Left lung (tissue), 4 donors: ENCODE measurements at regions not wholly inside any gene's neighbourhood (a gene's known extent, or its start where the extent isn't known, plus 50 kb on each side); places are given as distances from the start of the nearest gene placed in this dataset.

Source experiments
- ATAC-seq: fragments of 200-7000 bp; cut with Tn5 transposase; one replicate; pipeline ENCODE4 v1.9.1; 2020; ENCODE audit warnings: moderate library complexity
- DNase-seq, 4 donors: peaks; one replicate each; pipeline ENCODE4 v3.0.0-alpha.2; 2013 to 2020
- H3K27ac ChIP-seq, 2 donors: fragments of 200-600 bp; sonication (generic) in 1 of 2; one replicate each; pipeline versions ENCODE4 v1.5.0 to v1.8.0; 2020 to 2021
- H3K27me3 ChIP-seq, 2 donors: fragments of 200-600 bp; sonication (generic) in 1 of 2; one replicate each; pipeline versions ENCODE4 v1.5.0 to v1.8.0; 2020 to 2021
- H3K36me3 ChIP-seq, 2 donors: fragments of 200-600 bp; sonication (generic) in 1 of 2; one replicate each; pipeline versions ENCODE4 v1.5.0 to v1.8.0; 2020 to 2021
- H3K4me1 ChIP-seq, 2 donors: fragments of 200-600 bp; one replicate each; pipeline ENCODE4 v1.8.0; 2021
- H3K4me3 ChIP-seq, 2 donors: fragments of 200-600 bp; sonication (generic) in 1 of 2; one replicate each; pipeline versions ENCODE4 v1.5.0 to v1.8.0; 2020 to 2021; ENCODE audit warnings: mild to moderate bottlenecking in 1 of 2
- H3K9me3 ChIP-seq, 2 donors: fragments of 200-600 bp; sonication (generic) in 1 of 2; one replicate each; pipeline versions ENCODE4 v1.5.0 to v1.8.0; 2020 to 2021
- intact Hi-C, 2 donors: fragments of 100-400 bp; cut with DNase I; formaldehyde crosslinking; loops; one replicate each; pipeline versions ENCODE4 v1.11.2 to v1.14.2; 2022
- TF ChIP-seq, protein P1 (sequence below), 2 donors: fragments of 200-600 bp; sonication (generic) in 1 of 2; IDR thresholded peaks; one replicate each; pipeline versions ENCODE4 v1.5.0 to v1.8.0; 2021; ENCODE audit warnings: antibody characterized with exemption in 2 of 2
- donor health status: DM: no; HTN: yes; CAD: no.
- donor health status: DM: no; HTN: no; CAD: no.

- intact Hi-C loops: no loop called here
- Histone ChIP-seq H3K27me3 (no peaks in the 10 kb centered on the region), H3K9me3 (no peaks in the 10 kb centered on the region), H3K4me3 (no peak overlapping the region), H3K4me1 (no peaks in the 10 kb centered on the region), H3K36me3 (no peaks in the 10 kb centered on the region), H3K27ac (no peak overlapping the region)
- TF ChIP-seq, protein P1, sequence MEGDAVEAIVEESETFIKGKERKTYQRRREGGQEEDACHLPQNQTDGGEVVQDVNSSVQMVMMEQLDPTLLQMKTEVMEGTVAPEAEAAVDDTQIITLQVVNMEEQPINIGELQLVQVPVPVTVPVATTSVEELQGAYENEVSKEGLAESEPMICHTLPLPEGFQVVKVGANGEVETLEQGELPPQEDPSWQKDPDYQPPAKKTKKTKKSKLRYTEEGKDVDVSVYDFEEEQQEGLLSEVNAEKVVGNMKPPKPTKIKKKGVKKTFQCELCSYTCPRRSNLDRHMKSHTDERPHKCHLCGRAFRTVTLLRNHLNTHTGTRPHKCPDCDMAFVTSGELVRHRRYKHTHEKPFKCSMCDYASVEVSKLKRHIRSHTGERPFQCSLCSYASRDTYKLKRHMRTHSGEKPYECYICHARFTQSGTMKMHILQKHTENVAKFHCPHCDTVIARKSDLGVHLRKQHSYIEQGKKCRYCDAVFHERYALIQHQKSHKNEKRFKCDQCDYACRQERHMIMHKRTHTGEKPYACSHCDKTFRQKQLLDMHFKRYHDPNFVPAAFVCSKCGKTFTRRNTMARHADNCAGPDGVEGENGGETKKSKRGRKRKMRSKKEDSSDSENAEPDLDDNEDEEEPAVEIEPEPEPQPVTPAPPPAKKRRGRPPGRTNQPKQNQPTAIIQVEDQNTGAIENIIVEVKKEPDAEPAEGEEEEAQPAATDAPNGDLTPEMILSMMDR (IDR thresholded peaks at IDR 0.05): no peak
- ATAC-seq (no peak), DNase-seq (peak in 1 of 4 donors; percentile 23)
Observed at GRCh38 chr13:74841651-74842050, 640.3 kb downstream of the TBC1D4 start.

DNA sequence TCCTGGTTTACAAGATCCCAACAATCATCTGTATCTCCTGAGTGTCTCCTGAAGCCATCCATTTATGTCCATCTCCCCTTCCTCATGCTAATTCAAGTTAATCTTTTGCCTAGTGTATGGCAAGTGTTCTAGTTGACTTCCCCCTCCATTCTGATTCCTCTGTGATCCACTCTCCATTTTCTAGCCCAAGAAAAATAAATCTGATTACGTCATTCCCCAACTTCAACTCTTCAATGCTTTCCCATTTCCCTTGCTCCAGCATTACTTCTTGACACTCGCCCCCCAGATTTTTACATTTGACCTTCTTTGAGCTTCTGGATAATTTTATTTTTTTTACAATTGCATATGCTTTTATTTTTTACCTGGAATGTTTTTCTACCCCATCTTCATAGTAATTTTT is 640.8 kb downstream of the TBC1D4 start:
- H3K4me3 ChIP-seq: no peak overlapping the region
- intact Hi-C loops: no loop called here
- TF ChIP-seq, protein P1 (IDR thresholded peaks at IDR 0.05): no peak
- H3K36me3 ChIP-seq: no peaks in the 10 kb centered on the region
- DNase-seq (no peak), ATAC-seq (no peak)
- no peaks in the 10 kb centered on the region for H3K4me1 ChIP-seq
- no peaks in the 10 kb centered on the region for H3K27me3 ChIP-seq
- H3K9me3 ChIP-seq: no peaks in the 10 kb centered on the region
- no peak overlapping the region for H3K27ac ChIP-seq

- H3K27me3 ChIP-seq: no peaks in the 10 kb centered on the region
- no peak overlapping the region for H3K27ac ChIP-seq
- H3K4me3 ChIP-seq: no peak overlapping the region
- DNase-seq (no peak), ATAC-seq (no peak)
- no peaks in the 10 kb centered on the region for H3K36me3 ChIP-seq
- H3K9me3 ChIP-seq: peaks cover 0 to 4% of the 10 kb centered on the region in 2 donors
- H3K4me1 ChIP-seq: no peaks in the 10 kb centered on the region
- intact Hi-C loops: no loop called here
- TF ChIP-seq, protein P1 (IDR thresholded peaks at IDR 0.05): no peak
Observed at GRCh38 chr13:74839656-74840055, 642.3 kb downstream of the TBC1D4 start.

- Histone ChIP-seq H3K4me3 (no peak overlapping the region), H3K9me3 (peaks cover 0 to 4% of the 10 kb centered on the region in 2 donors), H3K4me1 (no peaks in the 10 kb centered on the region), H3K27me3 (no peaks in the 10 kb centered on the region), H3K27ac (no peak overlapping the region), H3K36me3 (no peaks in the 10 kb centered on the region)
- DNase-seq (no peak), ATAC-seq (no peak)
- TF ChIP-seq, protein P1 (IDR thresholded peaks at IDR 0.05): no peak
- intact Hi-C loops: no loop called here
Observed at GRCh38 chr13:74838096-74838495, 643.9 kb downstream of the TBC1D4 start.

- intact Hi-C loops: no loop called here
- no peak for ATAC-seq
Observed at GRCh38 chr13:74836628-74837027, 645.3 kb downstream of the TBC1D4 start.

More at GRCh38 chr13:74836628-74837027, 645.3 kb downstream of the TBC1D4 start:
- TF ChIP-seq, protein P1 (IDR thresholded peaks at IDR 0.05): no peak
- H3K4me3 ChIP-seq: no peak overlapping the region
- peaks cover 0 to 4% of the 10 kb centered on the region in 2 donors for H3K9me3 ChIP-seq
- DNase-seq: no peak
- H3K4me1 ChIP-seq: no peaks in the 10 kb centered on the region
- no peaks in the 10 kb centered on the region for H3K27me3 ChIP-seq
- no peaks in the 10 kb centered on the region for H3K36me3 ChIP-seq
- no peak overlapping the region for H3K27ac ChIP-seq
